Spleen (tissue), 11 donors: ENCODE measurements at regions not wholly inside any gene's neighbourhood (a gene's known extent, or its start where the extent isn't known, plus 50 kb on each side); places are given as distances from the start of the nearest gene placed in this dataset.

Source experiments
- DNase-seq: peaks from one replicate; pipeline ENCODE4 v3.0.0-alpha.2; 2020
- H3K27ac ChIP-seq, 8 donors: fragments of 200-600 bp; sonication (generic) in 7 of 8; 1 replicate in 4 of 8; 2 replicates in 4 of 8; pipeline versions ENCODE4 v1.5.0 to v1.8.0; 2016 to 2021; ENCODE audit warnings: inconsistent platforms in 4 of 8, mild to moderate bottlenecking in 4 of 8, moderate library complexity in 1 of 8
- H3K27me3 ChIP-seq, 7 donors: fragments of 200-600 bp; sonication (generic) in 6 of 7; replicated peaks in 1 of 7; 1 replicate in 4 of 7; 2 replicates in 3 of 7; pipeline versions ENCODE4 v1.5.0 to v1.8.0; 2016 to 2021; ENCODE audit warnings: inconsistent platforms in 3 of 7, mild to moderate bottlenecking in 1 of 7
- H3K36me3 ChIP-seq, 6 donors: fragments of 200-600 bp; sonication (generic) in 5 of 6; 1 replicate in 4 of 6; 2 replicates in 2 of 6; pipeline versions ENCODE4 v1.5.0 to v1.8.0; 2016 to 2021; ENCODE audit warnings: inconsistent platforms in 2 of 6
- H3K4me1 ChIP-seq, 6 donors: fragments of 200-600 bp; sonication (generic) in 5 of 6; 1 replicate in 3 of 6; 2 replicates in 3 of 6; pipeline versions ENCODE4 v1.5.0 to v1.8.0; 2016 to 2021; ENCODE audit warnings: inconsistent platforms in 3 of 6
- H3K4me3 ChIP-seq, 8 donors: fragments of 200-600 bp; sonication (generic) in 7 of 8; 1 replicate in 4 of 8; 2 replicates in 4 of 8; pipeline versions ENCODE4 v1.5.0 to v1.8.0; 2016 to 2021; ENCODE audit warnings: inconsistent platforms in 4 of 8, mild to moderate bottlenecking in 4 of 8, moderate library complexity in 2 of 8
- H3K9me3 ChIP-seq, 8 donors: fragments of 200-600 bp; sonication (generic) in 7 of 8; 1 replicate in 4 of 8; 2 replicates in 4 of 8; pipeline versions ENCODE4 v1.5.0 to v1.8.0; 2016 to 2021; ENCODE audit warnings: inconsistent platforms in 4 of 8
- POLR2A ChIP-seq, 3 donors: fragments of 450-650 bp; IDR thresholded peaks; one replicate each; pipeline ENCODE4 v1.5.1; 2017; ENCODE audit warnings: antibody characterized with exemption in 3 of 3, mild to moderate bottlenecking in 1 of 3
- POLR2AphosphoS5 ChIP-seq, 3 donors: sonication (generic); formaldehyde crosslinking; IDR thresholded peaks; one replicate each; pipeline ENCODE4 v1.5.1; 2017; ENCODE audit warnings: antibody characterized with exemption in 3 of 3
- WGBS, 5 donors: extraction: QIAGEN DNeasy Blood & Tissue Kit in 3 of 5; methylation state at CpG; one replicate each; pipeline versions ENCODE4 v1.1.5 to v1.1.7; 2013 to 2018; 5-methylcytosine and 5-hydroxymethylcytosine counted together
- intact Hi-C: fragments of 100-400 bp; cut with DNase I; formaldehyde crosslinking; loops from one replicate; pipeline ENCODE4 v1.15.0; 2023; ENCODE audit warnings: low total_unique reads
- TF ChIP-seq, protein P1 (sequence below), 11 experiments: fragments of 200-600 bp in 7 of 11; fragments of 450-650 bp in 4 of 11; sonication (generic) in 4 of 11; IDR thresholded peaks in 8 of 11; conservative IDR thresholded peaks in 3 of 11; 1 replicate in 7 of 11; 2 replicates in 4 of 11; pipeline versions ENCODE4 v1.4.0 to v1.8.0; 2016 to 2021; ENCODE audit warnings: antibody characterized with exemption in 11 of 11, inconsistent platforms in 4 of 11, mild to moderate bottlenecking in 1 of 11
- donor health status: healthy with polysubstance abuse.
- donor health status: DM: no; HTN: no; CAD: no; lungs with moderate emphysema.
- donor health status: DM: no; HTN: no; CAD: no.
- donor health status: Bipolar disorder and iron deficiency.
- donor health status: healthy.
- donor health status: DM: no; HTN: no; CAD: no.
- donor health status: DM: yes; HTN: yes; CAD: no.

DNA sequence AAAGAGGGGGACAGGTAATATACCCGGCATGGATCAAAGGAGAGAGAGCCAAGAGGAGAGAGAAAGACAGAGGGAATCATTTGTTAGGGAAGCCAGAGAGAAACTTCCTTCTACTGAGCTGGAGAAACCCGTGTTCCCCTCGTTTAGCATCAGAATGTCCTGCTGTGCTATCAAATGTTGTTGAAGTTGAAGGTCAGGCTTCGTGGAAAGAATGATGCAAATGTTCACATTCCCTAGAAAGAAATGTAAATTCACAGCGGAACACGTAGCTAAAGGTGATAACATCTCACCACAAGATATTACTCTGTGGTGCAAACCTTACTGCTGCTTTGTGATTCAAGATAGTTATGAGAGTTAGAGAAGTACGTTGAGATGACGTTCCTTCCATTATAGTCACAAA is 258.1 kb downstream of the LNPK start:
- Histone ChIP-seq H3K9me3 (no peaks in the 10 kb centered on the region), H3K4me1 (no peaks in the 10 kb centered on the region), H3K4me3 (no peak overlapping the region), H3K27ac (no peak overlapping the region), H3K27me3 (peaks cover 0 to 7% (median 0%) of the 10 kb centered on the region in 7 donors), H3K36me3 (no peaks in the 10 kb centered on the region)
- intact Hi-C loops: no loop called here
- 51 to 65% (median 52%) methylated on average over 8 of the region's 8 CpGs for whole genome bisulfite sequencing, 5 donors
- TF ChIP-seq, protein P1, sequence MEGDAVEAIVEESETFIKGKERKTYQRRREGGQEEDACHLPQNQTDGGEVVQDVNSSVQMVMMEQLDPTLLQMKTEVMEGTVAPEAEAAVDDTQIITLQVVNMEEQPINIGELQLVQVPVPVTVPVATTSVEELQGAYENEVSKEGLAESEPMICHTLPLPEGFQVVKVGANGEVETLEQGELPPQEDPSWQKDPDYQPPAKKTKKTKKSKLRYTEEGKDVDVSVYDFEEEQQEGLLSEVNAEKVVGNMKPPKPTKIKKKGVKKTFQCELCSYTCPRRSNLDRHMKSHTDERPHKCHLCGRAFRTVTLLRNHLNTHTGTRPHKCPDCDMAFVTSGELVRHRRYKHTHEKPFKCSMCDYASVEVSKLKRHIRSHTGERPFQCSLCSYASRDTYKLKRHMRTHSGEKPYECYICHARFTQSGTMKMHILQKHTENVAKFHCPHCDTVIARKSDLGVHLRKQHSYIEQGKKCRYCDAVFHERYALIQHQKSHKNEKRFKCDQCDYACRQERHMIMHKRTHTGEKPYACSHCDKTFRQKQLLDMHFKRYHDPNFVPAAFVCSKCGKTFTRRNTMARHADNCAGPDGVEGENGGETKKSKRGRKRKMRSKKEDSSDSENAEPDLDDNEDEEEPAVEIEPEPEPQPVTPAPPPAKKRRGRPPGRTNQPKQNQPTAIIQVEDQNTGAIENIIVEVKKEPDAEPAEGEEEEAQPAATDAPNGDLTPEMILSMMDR (IDR thresholded peaks at IDR 0.05 in 8 of 11, conservative IDR thresholded peaks at IDR 0.05 in 3 of 11): no peak
- TF ChIP-seq POLR2AphosphoS5 (IDR thresholded peaks at IDR 0.05): no peak
- no peak for TF ChIP-seq POLR2A (IDR thresholded peaks at IDR 0.05)
- no peak for DNase-seq

DNA sequence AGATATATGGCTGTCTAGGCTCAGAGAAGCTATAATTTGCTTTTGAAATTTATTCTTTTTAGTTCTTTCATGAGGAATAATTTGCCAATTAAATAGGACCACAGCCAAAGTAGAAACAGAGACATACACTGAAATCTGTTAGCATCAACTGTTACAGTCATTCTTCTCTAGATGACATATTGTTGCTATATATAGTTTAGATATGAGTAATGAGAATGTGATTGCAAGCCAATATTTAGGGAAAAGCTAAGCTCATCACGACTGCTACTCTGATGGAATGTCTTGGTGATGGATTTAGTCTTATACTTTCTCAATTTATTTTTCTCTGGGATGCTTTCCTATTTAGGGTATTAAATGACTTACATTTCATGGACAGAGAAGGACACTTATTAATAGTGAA is 259.1 kb downstream of the LNPK start:
- WGBS, 5 donors: 51 to 73% (median 70%) methylated on average over 1 of the region's 1 CpG
- TF ChIP-seq POLR2A (IDR thresholded peaks at IDR 0.05) (no peak), POLR2AphosphoS5 (IDR thresholded peaks at IDR 0.05) (no peak)

DNA sequence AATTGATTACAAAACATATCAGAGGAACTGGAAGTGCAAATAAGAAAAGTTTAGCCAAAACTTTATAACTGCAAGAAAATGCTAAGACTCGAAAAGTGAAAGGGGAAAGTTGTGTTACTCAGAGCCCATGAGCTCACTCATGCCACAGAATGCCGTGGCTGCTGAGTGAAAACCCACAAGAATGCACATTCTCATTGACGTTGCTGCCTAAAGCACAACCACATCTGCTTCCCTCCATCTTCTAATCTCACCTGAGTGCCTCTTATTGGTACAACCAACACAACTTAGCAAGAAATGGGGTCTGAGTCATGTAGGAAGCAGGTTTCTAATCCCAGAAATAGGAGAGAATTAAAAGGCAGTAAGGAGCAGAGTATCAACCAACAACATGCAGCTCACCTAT is 259.7 kb downstream of the LNPK start:
- Histone ChIP-seq H3K27ac (no peak overlapping the region), H3K27me3 (peaks cover 0 to 7% (median 0%) of the 10 kb centered on the region in 7 donors), H3K4me3 (no peak overlapping the region), H3K36me3 (no peaks in the 10 kb centered on the region), H3K9me3 (no peaks in the 10 kb centered on the region), H3K4me1 (no peaks in the 10 kb centered on the region)
- no peak for DNase-seq
- intact Hi-C loops: no loop called here
- TF ChIP-seq, protein P1 (IDR thresholded peaks at IDR 0.05 in 8 of 11, conservative IDR thresholded peaks at IDR 0.05 in 3 of 11): no peak
- no peak for TF ChIP-seq POLR2AphosphoS5 (IDR thresholded peaks at IDR 0.05)
- TF ChIP-seq POLR2A (IDR thresholded peaks at IDR 0.05): no peak
- WGBS, 5 donors: 75 to 88% (median 83%) methylated on average over 3 of the region's 3 CpGs

More for the DNA sequence above, 259.1 kb downstream of the LNPK start:
- Histone ChIP-seq H3K4me3 (no peak overlapping the region), H3K27ac (no peak overlapping the region), H3K9me3 (no peaks in the 10 kb centered on the region), H3K27me3 (peaks cover 0 to 7% (median 0%) of the 10 kb centered on the region in 7 donors), H3K36me3 (no peaks in the 10 kb centered on the region), H3K4me1 (no peaks in the 10 kb centered on the region)
- intact Hi-C loops: no loop called here
- DNase-seq: no peak

DNA sequence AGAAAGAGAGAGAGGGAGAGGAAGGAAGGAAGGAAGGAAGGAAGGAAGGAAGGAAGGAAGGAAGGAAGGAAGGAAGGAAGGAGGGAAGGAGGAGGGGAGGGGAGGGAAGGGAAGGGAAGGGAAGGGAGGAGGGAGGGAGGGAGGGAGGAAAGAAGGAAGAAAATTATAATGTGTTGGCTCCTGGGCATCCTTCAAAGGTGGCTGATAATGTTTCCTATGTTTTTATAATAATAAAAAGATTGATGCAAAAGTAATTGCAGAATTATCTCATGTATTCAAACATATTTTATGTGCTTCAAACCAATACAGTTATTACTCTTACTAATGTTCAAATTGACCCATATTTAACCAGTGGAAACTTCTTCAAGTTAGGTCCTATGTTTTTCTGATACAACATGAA is 260.9 kb downstream of the LNPK start:
- TF ChIP-seq POLR2A (IDR thresholded peaks at IDR 0.05) (no peak), POLR2AphosphoS5 (IDR thresholded peaks at IDR 0.05) (no peak)
- TF ChIP-seq, protein P1 (IDR thresholded peaks at IDR 0.05 in 8 of 11, conservative IDR thresholded peaks at IDR 0.05 in 3 of 11): no peak
- no peaks in the 10 kb centered on the region for H3K9me3 ChIP-seq
- peaks cover 0 to 7% (median 0%) of the 10 kb centered on the region in 7 donors for H3K27me3 ChIP-seq
- no peaks in the 10 kb centered on the region for H3K36me3 ChIP-seq
- intact Hi-C loops: no loop called here
- H3K27ac ChIP-seq: no peak overlapping the region
- DNase-seq: no peak
- H3K4me3 ChIP-seq: no peak overlapping the region
- no peaks in the 10 kb centered on the region for H3K4me1 ChIP-seq
